Heart right ventricle (tissue), 16 donors: ENCODE measurements at regions not wholly inside any gene's neighbourhood (a gene's known extent, or its start where the extent isn't known, plus 50 kb on each side); places are given as distances from the start of the nearest gene placed in this dataset.
A peak's percentile ranks its signal among the peaks of the same experiment; 100 is the strongest.

Source experiments
- ATAC-seq, 8 donors: fragments of 200-7000 bp; cut with Tn5 transposase; one replicate each; pipeline ENCODE4 v1.9.1; 2020; ENCODE audit warnings: mild to moderate bottlenecking in 8 of 8, moderate library complexity in 8 of 8, moderate number of reproducible peaks in 1 of 8
- DNase-seq, 2 donors: peaks; one replicate each; pipeline ENCODE4 v3.0.0-alpha.2; 2020
- H3K27ac ChIP-seq, 10 donors: fragments of 200-600 bp; sonication (generic) in 2 of 10; one replicate each; pipeline versions ENCODE4 v1.5.0 to v1.8.0; 2020 to 2022; ENCODE audit warnings: mild to moderate bottlenecking in 3 of 10
- H3K27me3 ChIP-seq, 7 donors: fragments of 200-600 bp; one replicate each; pipeline ENCODE4 v1.8.0; 2021 to 2022; ENCODE audit warnings: mild to moderate bottlenecking in 2 of 7
- H3K36me3 ChIP-seq, 9 donors: fragments of 200-600 bp; sonication (generic) in 1 of 9; one replicate each; pipeline versions ENCODE4 v1.5.0 to v1.8.0; 2020 to 2022; ENCODE audit warnings: mild to moderate bottlenecking in 2 of 9
- H3K4me1 ChIP-seq, 9 donors: fragments of 200-600 bp; sonication (generic) in 1 of 9; one replicate each; pipeline versions ENCODE4 v1.5.0 to v1.8.0; 2020 to 2022; ENCODE audit warnings: mild to moderate bottlenecking in 4 of 9
- H3K4me3 ChIP-seq, 10 donors: fragments of 200-600 bp; sonication (generic) in 2 of 10; one replicate each; pipeline versions ENCODE4 v1.5.0 to v1.8.0; 2020 to 2022; ENCODE audit warnings: mild to moderate bottlenecking in 7 of 10, moderate library complexity in 2 of 10
- H3K9me3 ChIP-seq, 11 donors: fragments of 200-600 bp in 10 of 11; sonication (generic) in 2 of 11; one replicate each; pipeline versions ENCODE4 v1.5.0 to v1.8.0; 2013 to 2022; ENCODE audit warnings: mild to moderate bottlenecking in 2 of 11, control low read depth in 1 of 11, moderate library complexity in 1 of 11
- CTCF ChIP-seq, 9 donors: fragments of 200-600 bp; sonication (generic) in 2 of 9; IDR thresholded peaks; one replicate each; pipeline versions ENCODE4 v1.5.0 to v1.8.0; 2021 to 2022; ENCODE audit warnings: antibody characterized with exemption in 9 of 9, mild to moderate bottlenecking in 5 of 9, moderate library complexity in 1 of 9
- WGBS, 2 donors: extraction: QIAGEN DNeasy Blood & Tissue Kit; methylation state at CpG; one replicate each; pipeline ENCODE4 v1.1.7; 2013; ENCODE audit warnings: inconsistent platforms in 1 of 2; 5-methylcytosine and 5-hydroxymethylcytosine counted together
- intact Hi-C, 10 donors: fragments of 100-400 bp; cut with DNase I; formaldehyde crosslinking; loops; one replicate each; pipeline versions ENCODE4 v1.11.1 to v1.14.2; 2022
- donor health status: Arrhythmogenic right ventricular cardiomyopathy.
- donor health status: ischemic (EF 13 %, LVEDD 7.1; RV severe dilation, severe dysfunction).
- donor health status: healthy with polysubstance abuse.
- donor health status: DM: no; HTN: yes; CAD: no.
- donor health status: DM: no; HTN: no; CAD: no.
- donor health status: ischemic (EF 25% LVEDD 6.9; RV normal size, moderate dysfunction).
- donor health status: ischemic (EF 25% LVEDD 5.7; RV mildly dilated, moderate dysfunction).
- donor health status: healthy.
- donor health status: DM: yes; HTN: yes; CAD: no.
- donor health status: Ischemic cardiomyopathy.
- donor health status: ischemic (EF 35%, LVEDD 5.7; RV mildly dilated, moderate dysfunction).
- donor health status: nonischemic (EF 11% LVEDD 7.7; RV severe dilation, severe dysfunction).
- donor health status: DM: yes; HTN: yes; CAD: no.
- donor health status: PGD.
- donor health status: ischemic (EF 29% LVEDD 5.4; RV normal size, mild dysfunction).
- donor health status: nonischemic (EF 23%, LVEDD 6.1; RV moderate dilation, normal function).

GRCh38 chr2:181140414-181140813 lies 160.0 kb downstream of the UBE2E3 start:
- peaks cover 0 to 3% (median 0%) of the 10 kb centered on the region in 11 donors for H3K9me3 ChIP-seq
- DNase-seq (no peak), ATAC-seq (no peak)
- H3K27ac ChIP-seq: peak overlapping the region in 1 of 10 donors; percentile 58
- intact Hi-C loops: no loop called here
- H3K36me3 ChIP-seq: no peaks in the 10 kb centered on the region
- TF ChIP-seq CTCF (IDR thresholded peaks at IDR 0.05): no peak
- H3K4me3 ChIP-seq: no peak overlapping the region
- H3K27me3 ChIP-seq: no peaks in the 10 kb centered on the region
- peaks cover 0 to 4% (median 0%) of the 10 kb centered on the region in 9 donors for H3K4me1 ChIP-seq
- 62 to 74% methylated on average over 1 of the region's 1 CpG for WGBS, 2 donors

GRCh38 chr2:181140928-181141327 lies 160.5 kb downstream of the UBE2E3 start:
- Histone ChIP-seq H3K9me3 (peaks cover 0 to 5% (median 0%) of the 10 kb centered on the region in 11 donors), H3K4me1 (peaks cover 0 to 4% (median 0%) of the 10 kb centered on the region in 9 donors), H3K27me3 (no peaks in the 10 kb centered on the region), H3K4me3 (no peak overlapping the region), H3K27ac (peak overlapping the region in 1 of 10 donors; percentile 58), H3K36me3 (no peaks in the 10 kb centered on the region)
- intact Hi-C loops: no loop called here
- no peak for TF ChIP-seq CTCF (IDR thresholded peaks at IDR 0.05)
- WGBS, 2 donors: 44 to 51% methylated on average over 1 of the region's 1 CpG
- no peak for DNase-seq
- ATAC-seq: no peak

GRCh38 chr2:181141676-181142075 lies 161.3 kb downstream of the UBE2E3 start:
- H3K4me3 ChIP-seq: no peak overlapping the region
- peak overlapping the region in 1 of 10 donors; percentile 58 for H3K27ac ChIP-seq
- no peak for ATAC-seq
- no peaks in the 10 kb centered on the region for H3K36me3 ChIP-seq
- H3K9me3 ChIP-seq: peaks cover 0 to 5% (median 0%) of the 10 kb centered on the region in 11 donors
- no peak for DNase-seq
- intact Hi-C loops: no loop called here
- no peak for TF ChIP-seq CTCF (IDR thresholded peaks at IDR 0.05)
- WGBS, 2 donors: 76 to 84% methylated on average over 2 of the region's 2 CpGs
- H3K4me1 ChIP-seq: peaks cover 0 to 4% (median 0%) of the 10 kb centered on the region in 9 donors
- peaks cover 0 to 4% (median 0%) of the 10 kb centered on the region in 7 donors for H3K27me3 ChIP-seq

GRCh38 chr2:181142514-181142913 lies 162.1 kb downstream of the UBE2E3 start:
- ATAC-seq: no peak

More at GRCh38 chr2:181142514-181142913, 162.1 kb downstream of the UBE2E3 start:
- peaks cover 0 to 5% (median 0%) of the 10 kb centered on the region in 11 donors for H3K9me3 ChIP-seq
- no peaks in the 10 kb centered on the region for H3K36me3 ChIP-seq
- no peak overlapping the region for H3K4me3 ChIP-seq
- intact Hi-C loops: no loop called here
- H3K4me1 ChIP-seq: peaks cover 0 to 4% (median 0%) of the 10 kb centered on the region in 9 donors
- peak overlapping the region in 1 of 10 donors; percentile 58 for H3K27ac ChIP-seq
- H3K27me3 ChIP-seq: peaks cover 0 to 4% (median 0%) of the 10 kb centered on the region in 7 donors
- DNase-seq: no peak
- 68 to 70% methylated on average over 4 of the region's 4 CpGs for WGBS, 2 donors
- TF ChIP-seq CTCF (IDR thresholded peaks at IDR 0.05): no peak
